Neuron (in vitro differentiated cells): ENCODE measurements at regions not wholly inside any gene's neighbourhood (a gene's known extent, or its start where the extent isn't known, plus 50 kb on each side); places are given as distances from the start of the nearest gene placed in this dataset.
A peak's percentile ranks its signal among the peaks of the same experiment; 100 is the strongest.
"Not testable (repeated sequence)": the region's sequence is repeated elsewhere in the genome, so short reads cannot be mapped to it uniquely, and the experiment has no call there.

ENCODE experiments used
- H2AFZ ChIP-seq: one replicate; pipeline ENCODE4 v1.6.1; 2013; ENCODE audit warnings: low read depth, mild to moderate bottlenecking, inconsistent platforms, low read length, moderate library complexity
- H3K27me3 ChIP-seq: one replicate; pipeline ENCODE4 v1.6.1; 2013; ENCODE audit warnings: low read length; ENCODE audit not compliant: insufficient read depth
- H3K36me3 ChIP-seq: one replicate; pipeline ENCODE4 v1.6.1; 2013; ENCODE audit warnings: low read length; ENCODE audit not compliant: insufficient read depth
- H3K4me1 ChIP-seq: one replicate; pipeline ENCODE4 v1.6.1; 2013; ENCODE audit warnings: low read length; ENCODE audit not compliant: insufficient read depth
- H3K4me3 ChIP-seq: 2 replicates; pipeline ENCODE4 v1.5.1; 2013; ENCODE audit warnings: mild to moderate bottlenecking, low read length, moderate library complexity
- H3K9me3 ChIP-seq: one replicate; pipeline ENCODE4 v1.6.1; 2013; ENCODE audit warnings: low read length

- Histone ChIP-seq H3K4me3 (no peak overlapping the region), H3K27me3 (peaks cover 15% of the 10 kb centered on the region), H2AFZ (no peak overlapping the region), H3K4me1 (peaks cover 33% of the 10 kb centered on the region), H3K9me3 (peaks cover 2% of the 10 kb centered on the region), H3K36me3 (no peaks in the 10 kb centered on the region)
Measured at GRCh38 chr4:187094144-187094543, 370.5 kb upstream of the FAT1 start.

DNA sequence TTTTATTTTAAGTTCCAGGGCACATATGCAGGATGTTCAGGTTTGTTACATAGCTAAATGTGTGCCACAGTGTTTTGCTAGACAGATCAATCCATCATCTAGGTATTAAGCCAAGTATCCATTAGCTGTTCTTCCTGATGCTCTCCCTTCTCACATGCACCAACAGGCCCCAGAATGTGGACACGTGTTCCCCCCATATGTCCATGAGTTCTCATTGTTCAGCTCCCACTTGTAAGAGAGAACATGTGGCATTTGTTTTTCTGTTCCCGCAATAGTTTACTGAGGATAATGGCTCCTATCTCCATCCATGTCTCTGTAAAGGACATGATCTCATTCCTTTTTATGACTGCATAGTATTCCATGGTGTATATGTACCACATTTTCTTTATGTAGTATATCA is 374.8 kb upstream of the FAT1 start:
- H3K9me3 ChIP-seq, result peaks cover 2% of the 10 kb centered on the region
- peaks cover 31% of the 10 kb centered on the region for H3K4me1 ChIP-seq
- H3K4me3 ChIP-seq, result no peak overlapping the region
- peaks cover 15% of the 10 kb centered on the region for H3K27me3 ChIP-seq
- H2AFZ ChIP-seq, result no peak overlapping the region
- H3K36me3 ChIP-seq, result no peaks in the 10 kb centered on the region

DNA sequence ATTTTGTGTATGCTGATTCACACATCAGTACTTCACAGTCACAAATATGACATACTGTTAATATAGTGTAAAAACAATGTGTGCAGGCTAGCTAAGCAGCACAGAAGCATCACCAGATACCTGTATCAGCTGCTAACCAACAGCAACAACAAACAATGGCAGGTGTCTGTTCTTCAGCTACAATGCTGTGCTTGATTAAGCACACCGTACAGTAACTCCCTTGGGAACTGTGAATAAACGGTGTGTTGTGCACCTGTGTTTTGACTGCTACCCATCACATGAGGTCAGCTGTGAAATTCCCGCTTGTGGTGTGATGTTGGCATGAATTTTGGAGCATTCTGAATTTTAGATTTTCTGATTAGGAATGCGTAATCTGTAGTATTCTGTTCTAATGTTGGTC is 379.7 kb upstream of the FAT1 start:
- Histone ChIP-seq H3K9me3 (peaks cover 2% of the 10 kb centered on the region), H3K4me3 (no peak overlapping the region), H3K36me3 (no peaks in the 10 kb centered on the region), H3K27me3 (peaks cover 6% of the 10 kb centered on the region), H2AFZ (no peak overlapping the region), H3K4me1 (no peaks in the 10 kb centered on the region)

GRCh38 chr4:187108845-187109244 is 385.2 kb upstream of the FAT1 start:
- Histone ChIP-seq H3K4me3 (no peak overlapping the region), H3K4me1 (no peaks in the 10 kb centered on the region), H2AFZ (no peak overlapping the region), H3K9me3 (no peaks in the 10 kb centered on the region), H3K36me3 (no peaks in the 10 kb centered on the region), H3K27me3 (no peaks in the 10 kb centered on the region)

DNA sequence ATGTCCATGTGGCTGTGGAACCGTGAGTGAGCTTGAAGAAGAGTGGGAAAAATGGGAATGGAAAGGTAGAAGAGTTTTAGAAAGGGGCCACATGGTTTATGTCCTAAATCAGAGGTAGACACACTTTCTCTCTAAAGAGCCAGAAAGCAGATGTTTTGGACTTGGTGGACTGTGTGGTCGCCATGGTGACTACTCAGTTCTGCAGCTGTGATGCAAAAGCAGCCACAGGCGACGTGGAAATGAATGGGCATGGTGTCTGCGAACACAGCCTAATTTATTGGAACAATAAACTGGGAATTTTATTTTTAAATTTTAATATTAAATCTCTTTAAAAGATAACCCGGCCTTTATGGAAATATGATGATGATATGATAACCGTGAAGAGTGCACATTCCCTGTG is 386.0 kb upstream of the FAT1 start:
- Histone ChIP-seq H3K4me1 (no peaks in the 10 kb centered on the region), H3K9me3 (no peaks in the 10 kb centered on the region), H3K27me3 (no peaks in the 10 kb centered on the region), H3K4me3 (no peak overlapping the region), H3K36me3 (no peaks in the 10 kb centered on the region), H2AFZ (no peak overlapping the region)

GRCh38 chr4:187118166-187118565 is 394.5 kb upstream of the FAT1 start:
- peaks cover 3% of the 10 kb centered on the region for H3K27me3 ChIP-seq
- no peaks in the 10 kb centered on the region for H3K4me1 ChIP-seq
- no peaks in the 10 kb centered on the region for H3K36me3 ChIP-seq
- H3K9me3 ChIP-seq, result no peaks in the 10 kb centered on the region
- no peak overlapping the region for H3K4me3 ChIP-seq
- H2AFZ ChIP-seq, result no peak overlapping the region

DNA sequence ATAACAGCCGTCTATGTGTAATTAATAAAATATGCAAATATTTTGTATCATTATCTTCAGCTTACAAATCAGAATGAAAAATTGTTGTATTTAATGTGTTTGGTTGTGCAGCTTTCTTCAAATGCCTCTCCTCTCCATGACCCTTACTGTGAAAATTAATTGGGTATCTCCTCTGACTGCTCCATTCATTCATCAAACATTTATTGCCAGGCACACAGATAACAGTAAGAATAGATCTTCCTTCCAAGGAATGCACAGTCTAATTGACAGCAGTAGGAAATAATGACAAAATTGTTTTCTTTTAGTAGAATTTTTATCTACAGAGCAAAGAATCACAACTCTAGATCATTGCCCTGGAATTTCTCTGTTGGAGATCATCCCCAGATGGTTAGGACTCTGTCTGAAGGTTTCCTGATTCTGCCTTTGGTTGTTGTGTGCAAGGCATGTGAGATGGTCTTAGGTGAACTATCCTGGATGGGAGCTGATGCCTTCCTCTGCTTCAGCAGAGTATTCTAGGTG is 395.0 kb upstream of the FAT1 start:
- Histone ChIP-seq H3K27me3 (peaks cover 3% of the 10 kb centered on the region), H3K36me3 (no peaks in the 10 kb centered on the region), H3K4me1 (peaks cover 1% of the 10 kb centered on the region), H3K9me3 (no peaks in the 10 kb centered on the region), H3K4me3 (no peak overlapping the region), H2AFZ (no peak overlapping the region)

GRCh38 chr4:187124331-187124730 is 400.7 kb upstream of the FAT1 start:
- no peaks in the 10 kb centered on the region for H3K27me3 ChIP-seq
- peak overlapping the region; percentile 28 for H2AFZ ChIP-seq
- peaks cover 15% of the 10 kb centered on the region for H3K4me1 ChIP-seq
- peak overlapping the region; percentile 1 for H3K4me3 ChIP-seq
- no peaks in the 10 kb centered on the region for H3K36me3 ChIP-seq
- no peaks in the 10 kb centered on the region for H3K9me3 ChIP-seq

GRCh38 chr4:187125062-187125461 is 401.4 kb upstream of the FAT1 start:
- Histone ChIP-seq H3K9me3 (no peaks in the 10 kb centered on the region), H2AFZ (no peak overlapping the region), H3K36me3 (no peaks in the 10 kb centered on the region), H3K4me1 (peaks cover 16% of the 10 kb centered on the region), H3K27me3 (no peaks in the 10 kb centered on the region), H3K4me3 (no peak overlapping the region)

DNA sequence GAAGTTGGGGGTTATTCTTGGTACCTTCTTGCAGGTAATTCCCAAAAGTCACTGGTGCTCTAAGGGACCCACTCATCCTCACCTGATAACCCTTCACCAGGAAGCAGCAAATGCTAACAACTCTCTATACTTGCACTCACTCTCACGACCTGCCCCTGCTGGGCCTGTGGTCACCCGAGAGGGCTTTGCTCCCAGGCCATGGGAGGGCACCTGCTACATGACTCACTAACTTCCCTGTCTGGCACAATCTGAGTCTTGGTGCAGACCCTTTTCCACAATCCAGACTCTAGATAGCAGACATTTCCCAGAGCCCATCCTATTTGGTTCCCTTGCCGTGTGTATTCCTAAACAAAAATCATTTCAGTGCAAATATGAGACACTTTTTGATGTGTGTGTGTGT is 403.8 kb upstream of the FAT1 start:
- Histone ChIP-seq H3K9me3 (no peaks in the 10 kb centered on the region), H2AFZ (no peak overlapping the region), H3K36me3 (no peaks in the 10 kb centered on the region), H3K4me3 (no peak overlapping the region), H3K4me1 (peaks cover 16% of the 10 kb centered on the region), H3K27me3 (no peaks in the 10 kb centered on the region)

- Histone ChIP-seq H3K27me3 (no peaks in the 10 kb centered on the region), H3K4me1 (peaks cover 16% of the 10 kb centered on the region), H3K4me3 (no peak overlapping the region), H3K36me3 (no peaks in the 10 kb centered on the region), H3K9me3 (no peaks in the 10 kb centered on the region), H2AFZ (no peak overlapping the region)
Measured at GRCh38 chr4:187128222-187128621, 404.6 kb upstream of the FAT1 start.

DNA sequence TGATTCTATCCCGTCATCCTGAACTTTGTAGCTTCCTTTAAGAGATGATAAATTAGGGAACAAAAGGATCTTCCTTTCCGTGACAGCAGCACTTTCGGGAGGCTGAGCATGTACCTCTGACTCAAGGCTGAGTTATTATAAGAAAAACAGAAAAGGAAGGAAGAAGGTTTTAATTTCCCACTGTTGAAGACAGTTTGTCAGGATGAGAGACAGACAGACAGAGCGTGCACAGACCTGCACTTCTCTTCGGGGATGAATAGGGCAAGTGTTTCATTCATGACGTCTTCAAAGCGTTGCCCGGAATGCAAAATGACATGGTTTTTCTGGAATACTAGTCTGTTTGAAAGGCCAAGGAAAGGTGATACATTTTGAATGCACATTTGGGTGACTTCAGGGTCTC is 405.3 kb upstream of the FAT1 start:
- H3K4me1 ChIP-seq, result peaks cover 12% of the 10 kb centered on the region
- H3K9me3 ChIP-seq, result no peaks in the 10 kb centered on the region

GRCh38 chr4:187131826-187132225 is 408.2 kb upstream of the FAT1 start:
- not testable (repeated sequence) for H3K4me3 ChIP-seq, H3K27me3 ChIP-seq, H3K36me3 ChIP-seq, H3K4me1 ChIP-seq, H2AFZ ChIP-seq, H3K9me3 ChIP-seq

More for the DNA sequence above, 405.3 kb upstream of the FAT1 start:
- Histone ChIP-seq H2AFZ (peak overlapping the region; percentile 3), H3K4me3 (no peak overlapping the region), H3K36me3 (no peaks in the 10 kb centered on the region), H3K27me3 (no peaks in the 10 kb centered on the region)

- no peak overlapping the region for H2AFZ ChIP-seq
- H3K36me3 ChIP-seq, result no peaks in the 10 kb centered on the region
- H3K4me1 ChIP-seq, result no peaks in the 10 kb centered on the region
- H3K9me3 ChIP-seq, result no peaks in the 10 kb centered on the region
- H3K4me3 ChIP-seq, result no peak overlapping the region
- no peaks in the 10 kb centered on the region for H3K27me3 ChIP-seq
Measured at GRCh38 chr4:187135878-187136277, 412.2 kb upstream of the FAT1 start.
